T-cell (primary cell): ENCODE measurements at regions not wholly inside any gene's neighbourhood (a gene's known extent, or its start where the extent isn't known, plus 50 kb on each side); places are given as distances from the start of the nearest gene placed in this dataset.
"Not testable (repeated sequence)": the region's sequence is repeated elsewhere in the genome, so short reads cannot be mapped to it uniquely, and the experiment has no call there.

Source experiments
- ATAC-seq, 4 experiments: fragments of 200-7000 bp in 3 of 4; fragments of 150-1000 bp in 1 of 4; cut with Tn5 transposase; replicated peaks in 1 of 4; 1 replicate in 3 of 4; 2 replicates in 1 of 4; pipeline ENCODE4 v1.10.0; 2021; ENCODE audit warnings: moderate library complexity in 3 of 4, mild to moderate bottlenecking in 2 of 4, moderate number of reproducible peaks in 1 of 4
- CTCF ChIA-PET, 2 donors: fragments of 300-600 bp; sonication (Branson Sonifier 250); formaldehyde crosslinking; loops; one replicate each; lab custom pipeline; 2022; ENCODE audit warnings: antibody characterized with exemption in 2 of 2; lab: Charles Lee
- POLR2A ChIA-PET, 2 donors: fragments of 300-600 bp; sonication (Branson Sonifier 250); formaldehyde crosslinking; loops; one replicate each; lab custom pipeline; 2022; ENCODE audit warnings: antibody characterized with exemption in 2 of 2; lab: Charles Lee
- DNase-seq, 35 experiments: peaks; one replicate each; pipeline versions ENCODE4 v3.0.0 to v3.0.0-alpha.2; 2013 to 2023
- H3K27ac ChIP-seq: one replicate; pipeline ENCODE4 v1.5.1; 2013; ENCODE audit warnings: low read length
- H3K27me3 ChIP-seq, 2 experiments: replicated peaks in 1 of 2; 1 replicate in 1 of 2; 2 replicates in 1 of 2; pipeline versions ENCODE4 v1.6.1 to v1.7.0; 2013; ENCODE audit warnings: low read length in 1 of 2, mixed read lengths in 1 of 2; ENCODE audit not compliant: control insufficient read depth in 2 of 2, insufficient read depth in 2 of 2; ENCODE audit errors: extremely low read depth in 1 of 2
- H3K36me3 ChIP-seq, 2 donors: 1 replicate in 1 of 2; 2 replicates in 1 of 2; pipeline versions ENCODE4 v1.6.1 to v1.7.0; 2013; ENCODE audit warnings: low read length in 1 of 2; ENCODE audit not compliant: control insufficient read depth in 2 of 2, insufficient read depth in 1 of 2; ENCODE audit errors: extremely low read depth in 1 of 2
- H3K4me1 ChIP-seq, 2 experiments: 1 replicate in 1 of 2; 2 replicates in 1 of 2; pipeline versions ENCODE4 v1.6.1 to v1.7.0; 2013; ENCODE audit warnings: low read length in 2 of 2, mixed read lengths in 1 of 2; ENCODE audit not compliant: insufficient read depth in 2 of 2, control insufficient read depth in 1 of 2; ENCODE audit errors: extremely low read depth in 1 of 2
- H3K4me3 ChIP-seq, 2 donors: 1 replicate in 1 of 2; 2 replicates in 1 of 2; pipeline versions ENCODE4 v1.5.1 to v1.7.0; 2013; ENCODE audit warnings: mild to moderate bottlenecking in 2 of 2, low read length in 1 of 2, moderate library complexity in 1 of 2; ENCODE audit not compliant: control insufficient read depth in 1 of 2; ENCODE audit errors: extremely low read depth in 1 of 2
- H3K9me3 ChIP-seq: 2 replicates; pipeline ENCODE4 v1.7.0; 2013
- H3K27ac Mint-ChIP-seq, 2 donors: one replicate each; pipeline ENCODE4 v1.8.0; 2020 to 2021; ENCODE audit warnings: mild to moderate bottlenecking in 2 of 2, mixed read lengths in 2 of 2
- H3K27me3 Mint-ChIP-seq, 2 donors: one replicate each; pipeline ENCODE4 v1.8.0; 2021 to 2022; ENCODE audit warnings: mixed read lengths in 2 of 2
- H3K36me3 Mint-ChIP-seq: one replicate; pipeline ENCODE4 v1.8.0; 2021; ENCODE audit warnings: mixed read lengths
- H3K4me1 Mint-ChIP-seq, 3 donors: one replicate each; pipeline ENCODE4 v1.8.0; 2020 to 2022; ENCODE audit warnings: mixed read lengths in 3 of 3, mild to moderate bottlenecking in 1 of 3
- H3K4me3 Mint-ChIP-seq, 3 donors: one replicate each; pipeline ENCODE4 v1.8.0; 2020 to 2022; ENCODE audit warnings: mild to moderate bottlenecking in 3 of 3, mixed read lengths in 3 of 3, moderate library complexity in 3 of 3
- H3K9me3 Mint-ChIP-seq, 3 donors: one replicate each; pipeline ENCODE4 v1.8.0; 2020 to 2022; ENCODE audit warnings: mixed read lengths in 3 of 3
- WGBS: methylation state at CpG from one replicate; pipeline ENCODE4 v1.1.5; 2013; ENCODE audit warnings: missing lambda C conversion rate; ENCODE audit not compliant: insufficient coverage; 5-methylcytosine and 5-hydroxymethylcytosine counted together

DNA sequence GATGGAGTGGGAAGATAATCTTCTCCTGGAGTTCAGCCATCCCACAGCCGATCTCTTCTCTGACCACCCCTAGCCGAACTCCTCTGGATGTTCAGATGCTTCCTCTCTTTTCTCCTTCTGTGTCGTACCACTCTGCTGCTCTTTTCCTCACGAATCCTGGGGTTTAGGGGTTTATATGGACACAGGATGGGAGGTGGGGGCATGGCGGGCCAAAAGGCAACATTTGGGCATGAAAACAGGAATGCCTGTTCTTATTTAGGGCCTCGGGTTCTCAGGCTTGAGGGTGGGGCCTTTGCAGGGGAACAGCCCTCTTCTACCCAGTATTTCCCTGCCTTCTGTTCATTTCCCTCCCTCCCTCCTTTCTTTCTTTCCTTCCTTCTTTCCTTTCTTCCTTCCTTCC, 112.7 kb downstream of the SLC35B3 start:
- H3K9me3 ChIP-seq = no peaks in the 10 kb centered on the region
- CTCF ChIA-PET = interaction anchor here in 1 of 2 donors (0.6 kb wide), 1 partner anchor 1931 kb away, joined by 11 read pairs; no protein-coding TSS in a partner anchor
- no peaks in the 10 kb centered on the region for H3K36me3 Mint-ChIP-seq

DNA sequence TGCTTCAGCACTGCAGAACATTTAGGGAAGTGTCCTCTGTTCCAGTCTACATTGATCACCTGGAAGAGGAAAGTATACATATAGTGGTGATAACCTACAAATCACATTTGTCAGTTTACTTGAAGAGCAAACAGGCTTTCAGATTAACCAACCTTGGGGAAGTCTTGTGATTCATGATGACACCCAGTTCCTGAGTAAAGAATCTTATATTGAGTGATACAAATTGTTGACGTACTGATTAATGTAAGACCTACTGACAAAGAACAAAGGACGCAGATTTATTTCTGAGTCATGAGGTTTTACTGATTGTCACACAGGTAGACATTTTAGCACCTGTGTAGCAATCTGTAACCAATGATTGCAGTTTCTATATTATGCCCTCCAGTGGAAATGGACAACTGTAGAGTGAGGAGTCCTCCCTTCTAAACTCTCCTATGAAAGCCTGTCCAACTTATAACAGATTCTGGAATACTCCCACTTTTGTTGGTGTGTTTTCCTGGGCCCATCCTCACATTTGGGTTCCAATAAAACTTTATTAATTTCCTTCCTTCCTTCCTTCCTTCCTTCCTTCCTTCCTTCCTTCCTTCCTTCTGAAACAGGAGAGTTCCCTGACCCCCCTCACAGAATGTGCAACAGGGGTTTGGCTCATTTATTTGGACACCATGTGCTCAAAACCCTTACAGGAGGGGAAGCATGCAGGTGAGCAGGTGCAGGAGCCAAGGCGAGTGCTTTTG, 113.5 kb downstream of the SLC35B3 start:
- ATAC-seq = no peak
- POLR2A ChIA-PET = no interaction called here
- Histone ChIP-seq H3K27me3 (no peaks in the 10 kb centered on the region), H3K36me3 (no peaks in the 10 kb centered on the region), H3K4me1 (no peaks in the 10 kb centered on the region), H3K27ac (no peak overlapping the region), H3K4me3 (no peak overlapping the region), H3K9me3 (no peaks in the 10 kb centered on the region)
- CTCF ChIA-PET = no interaction called here
- 83% methylated on average over 2 of the region's 3 CpGs for WGBS
- H3K9me3 Mint-ChIP-seq = no peaks in the 10 kb centered on the region
- no peaks in the 10 kb centered on the region for H3K4me1 Mint-ChIP-seq
- no peaks in the 10 kb centered on the region for H3K36me3 Mint-ChIP-seq
- DNase-seq = no peak
- H3K4me3 Mint-ChIP-seq = no peak overlapping the region
- H3K27ac Mint-ChIP-seq = no peak overlapping the region
- peaks cover 2 to 6% of the 10 kb centered on the region in 2 donors for H3K27me3 Mint-ChIP-seq

More for the DNA sequence above, 112.7 kb downstream of the SLC35B3 start:
- Mint-ChIP-seq H3K9me3 (no peaks in the 10 kb centered on the region), H3K27ac (no peak overlapping the region), H3K4me1 (no peaks in the 10 kb centered on the region), H3K4me3 (no peak overlapping the region), H3K27me3 (peaks cover 3 to 4% of the 10 kb centered on the region in 2 donors)
- Histone ChIP-seq H3K4me1 (no peaks in the 10 kb centered on the region), H3K27ac (no peak overlapping the region), H3K36me3 (no peaks in the 10 kb centered on the region), H3K4me3 (no peak overlapping the region), H3K27me3 (peaks cover 0 to 3% of the 10 kb centered on the region in 2 experiments)
- POLR2A ChIA-PET = interaction anchor here in 1 of 2 donors (0.6 kb wide), 1 partner anchor 335 kb away, joined by 3 read pairs; no protein-coding TSS in a partner anchor
- DNase-seq = no peak
- WGBS = no CpG with 5 or more reads among the region's 6 CpGs
- ATAC-seq = no peak

DNA sequence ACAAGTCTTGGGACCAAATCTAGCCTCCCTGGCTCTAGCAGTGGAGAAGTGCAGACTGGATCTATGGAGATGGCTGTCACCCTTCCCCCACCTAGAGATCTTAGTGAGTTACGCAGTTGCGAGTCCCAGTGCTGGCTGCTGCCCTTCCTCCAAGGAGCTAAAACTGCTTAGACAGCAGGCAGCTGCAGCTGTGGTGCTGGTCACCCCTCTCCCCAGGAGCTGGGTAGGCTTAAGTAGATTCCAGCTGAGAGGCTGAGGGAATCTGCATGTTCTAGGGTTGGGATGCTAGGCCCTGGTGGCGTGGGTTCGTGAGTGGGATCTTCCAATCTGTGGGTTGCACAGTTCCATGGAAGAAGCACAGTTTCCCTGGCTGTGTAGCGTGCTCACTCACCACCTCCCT, 120.2 kb downstream of the SLC35B3 start:
- Mint-ChIP-seq H3K27ac (no peak overlapping the region), H3K36me3 (peaks cover 3% of the 10 kb centered on the region), H3K4me1 (no peaks in the 10 kb centered on the region), H3K9me3 (peaks cover 6 to 12% (median 12%) of the 10 kb centered on the region in 3 donors), H3K4me3 (no peak overlapping the region), H3K27me3 (peaks cover 8 to 22% of the 10 kb centered on the region in 2 donors)
- POLR2A ChIA-PET = no interaction called here
- no peak overlapping the region for H3K27ac ChIP-seq
- DNase-seq (no peak), ATAC-seq (no peak)
- no peaks in the 10 kb centered on the region for H3K9me3 ChIP-seq
- H3K27me3 ChIP-seq = peaks cover 0 to 9% of the 10 kb centered on the region in 2 experiments
- 40% methylated on average over 1 of the region's 5 CpGs for WGBS
- no peaks in the 10 kb centered on the region for H3K36me3 ChIP-seq
- H3K4me1 ChIP-seq = no peaks in the 10 kb centered on the region
- no peak overlapping the region for H3K4me3 ChIP-seq
- CTCF ChIA-PET = no interaction called here

DNA sequence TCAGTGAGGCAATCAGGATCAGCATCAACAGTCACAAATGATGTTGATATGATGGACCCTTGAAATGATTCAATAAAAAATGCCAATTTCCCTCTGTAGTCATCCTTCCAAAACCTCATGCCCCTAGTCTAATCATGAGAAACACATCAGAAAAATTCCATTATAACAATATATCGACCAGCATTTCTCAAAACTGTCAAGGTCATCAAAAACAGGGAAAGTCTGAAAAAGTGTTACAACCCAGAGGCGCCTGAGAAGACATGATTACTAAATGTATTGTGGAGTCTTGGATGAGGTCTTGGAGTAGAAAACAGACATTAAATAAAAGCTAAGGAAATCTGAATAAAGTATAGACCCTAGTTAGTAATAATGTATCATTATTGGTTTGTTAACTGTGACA, 133.8 kb downstream of the SLC35B3 start:
- no CpG with 5 or more reads among the region's 2 CpGs for WGBS
- no peaks in the 10 kb centered on the region for H3K4me1 Mint-ChIP-seq
- Histone ChIP-seq H3K27me3 (no peaks in the 10 kb centered on the region), H3K27ac (no peak overlapping the region), H3K4me3 (no peak overlapping the region), H3K9me3 (no peaks in the 10 kb centered on the region), H3K36me3 (no peaks in the 10 kb centered on the region), H3K4me1 (no peaks in the 10 kb centered on the region)
- ChIA-PET CTCF (interaction anchor here in 1 of 2 donors (0.5 kb wide), 1 partner anchor 202 kb away, joined by 4 read pairs; no protein-coding TSS in a partner anchor), POLR2A (no interaction called here)
- H3K4me3 Mint-ChIP-seq = no peak overlapping the region
- ATAC-seq (no peak), DNase-seq (no peak)
- H3K9me3 Mint-ChIP-seq = peaks cover 0 to 7% (median 0%) of the 10 kb centered on the region in 3 donors
- H3K27ac Mint-ChIP-seq = no peak overlapping the region
- no peaks in the 10 kb centered on the region for H3K36me3 Mint-ChIP-seq
- peaks cover 3 to 9% of the 10 kb centered on the region in 2 donors for H3K27me3 Mint-ChIP-seq

DNA sequence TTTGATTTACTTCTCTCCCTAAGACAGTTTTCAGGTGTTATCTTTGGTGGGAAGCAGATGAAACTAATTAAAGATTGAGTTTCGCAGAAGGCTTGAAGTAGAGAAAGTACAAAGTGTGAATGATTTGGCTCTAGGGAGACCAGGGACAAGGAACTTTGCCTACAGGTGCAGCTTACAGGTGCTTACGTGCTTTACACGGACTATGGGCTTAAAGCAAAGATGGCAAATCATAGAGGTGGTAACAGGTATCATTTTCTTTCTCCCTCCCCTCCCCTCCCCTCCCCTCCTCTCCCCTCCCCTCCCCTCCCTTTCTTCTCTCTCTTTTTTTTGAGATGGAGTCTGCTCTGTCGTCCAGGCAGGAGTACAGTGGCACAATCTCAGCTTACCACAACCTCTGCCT, 136.3 kb downstream of the SLC35B3 start:
- Histone ChIP-seq H3K27ac (no peak overlapping the region), H3K9me3 (no peaks in the 10 kb centered on the region), H3K36me3 (no peaks in the 10 kb centered on the region), H3K27me3 (peaks cover 0 to 2% of the 10 kb centered on the region in 2 experiments), H3K4me3 (no peak overlapping the region), H3K4me1 (no peaks in the 10 kb centered on the region)
- no peak overlapping the region for H3K27ac Mint-ChIP-seq
- no peak overlapping the region for H3K4me3 Mint-ChIP-seq
- ChIA-PET POLR2A (interaction anchor here in 1 of 2 donors (0.6 kb wide), 1 partner anchor 30 kb away, joined by 3 read pairs; no protein-coding TSS in a partner anchor), CTCF (no interaction called here)
- H3K27me3 Mint-ChIP-seq = peaks cover 3 to 5% of the 10 kb centered on the region in 2 donors
- ATAC-seq = no peak
- no CpG with 5 or more reads among the region's 4 CpGs for whole genome bisulfite sequencing
- peaks cover 0 to 7% (median 0%) of the 10 kb centered on the region in 3 donors for H3K9me3 Mint-ChIP-seq
- H3K4me1 Mint-ChIP-seq = no peaks in the 10 kb centered on the region
- no peaks in the 10 kb centered on the region for H3K36me3 Mint-ChIP-seq
- no peak for DNase-seq

DNA sequence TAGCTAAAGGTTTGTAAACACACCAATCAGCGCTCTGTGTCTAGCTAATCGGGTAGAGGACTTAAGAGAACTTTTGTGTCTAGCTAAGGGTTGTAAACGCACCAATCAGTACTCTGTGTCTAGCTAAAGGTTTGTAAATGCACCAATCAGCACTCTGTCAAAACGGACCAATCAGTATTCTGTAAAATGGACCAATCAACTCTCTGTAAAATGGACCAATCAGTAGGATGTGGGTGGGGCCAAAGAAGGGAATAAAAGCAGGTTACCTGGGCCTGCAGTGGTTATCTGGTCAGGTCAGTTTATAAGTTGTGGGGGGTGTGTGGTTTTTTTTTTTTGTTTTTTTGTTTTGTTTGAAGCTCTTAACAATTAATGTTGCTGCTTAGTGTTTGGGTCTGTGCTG, 152.4 kb downstream of the SLC35B3 start:
- H3K27ac ChIP-seq, H3K4me3 Mint-ChIP-seq, H3K4me1 ChIP-seq, H3K4me3 ChIP-seq, H3K9me3 Mint-ChIP-seq, H3K27ac Mint-ChIP-seq, ATAC-seq, H3K27me3 ChIP-seq, H3K36me3 ChIP-seq, DNase-seq, H3K27me3 Mint-ChIP-seq, H3K4me1 Mint-ChIP-seq, H3K36me3 Mint-ChIP-seq, POLR2A ChIA-PET, H3K9me3 ChIP-seq: not testable (repeated sequence)
- CTCF ChIA-PET = interaction anchor here in 1 of 2 donors (0.9 kb wide), 1 partner anchor 64 kb away, joined by 3 read pairs; no protein-coding TSS in a partner anchor
- 92% methylated on average over 2 of the region's 4 CpGs for WGBS
